ENCODE measurements at regions not wholly inside any gene's neighbourhood (a gene's known extent, or its start where the extent isn't known, plus 50 kb on each side); places are given as distances from the start of the nearest gene placed in this dataset.

DNA sequence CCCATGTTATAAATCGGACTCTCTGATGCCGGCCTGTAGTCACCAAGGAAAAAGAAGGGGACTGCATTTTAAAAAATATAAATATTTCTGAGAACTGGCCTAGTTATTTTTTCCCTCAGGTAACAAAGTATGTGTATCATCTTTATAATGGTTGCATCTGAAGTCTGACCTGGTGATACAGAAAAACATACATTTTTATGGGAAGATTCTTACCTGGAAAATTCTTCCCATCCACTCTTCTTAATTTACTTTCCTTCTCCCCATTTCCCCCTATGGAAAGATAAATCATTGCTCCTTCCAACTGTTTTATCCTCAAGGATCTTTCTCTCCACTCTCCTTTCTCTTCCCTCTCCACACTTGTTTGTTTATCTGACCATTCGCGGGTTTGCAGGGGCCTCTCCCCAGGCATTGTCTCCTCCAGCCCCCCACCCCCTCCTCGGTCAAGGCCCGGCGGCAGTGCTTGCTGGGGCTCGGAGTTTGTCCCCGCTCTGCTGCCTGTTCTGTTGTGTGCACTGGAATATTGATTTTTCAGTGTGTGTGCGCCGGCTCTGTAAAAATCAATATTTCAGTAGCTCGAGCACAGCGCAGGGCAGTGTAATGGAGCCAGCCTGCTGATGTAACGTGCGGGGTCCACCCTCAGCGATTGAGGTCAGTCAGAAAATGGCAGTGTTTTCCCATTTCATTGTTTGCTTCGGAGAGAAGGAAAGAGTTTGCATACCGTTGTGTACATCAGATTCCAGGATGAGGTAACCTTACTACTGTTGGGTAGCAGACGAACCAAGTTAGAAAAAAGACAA lies 199.5 kb upstream of the NFE2L3 start:
- Histone ChIP-seq H3K4me3 (ENCODE audit: low read depth, low read length) (no peak overlapping the region), H3K27ac (no peak overlapping the region), H3K4me1 (no peaks in the 10 kb centered on the region), H3K79me2 (no peaks in the 10 kb centered on the region), H3K9me3 (ENCODE audit: control insufficient read depth, low read length) (no peaks in the 10 kb centered on the region), H3K9ac (no peak overlapping the region), H3K27me3 (ENCODE audit: control insufficient read depth, insufficient read depth, low read length) (no peaks in the 10 kb centered on the region), H2AFZ (peak overlapping the region; percentile 99), H3K4me2 (ENCODE audit: low read length) (no peak overlapping the region), H3K36me3 (ENCODE audit: control insufficient read depth, insufficient read depth, low read length) (no peaks in the 10 kb centered on the region)
- TF ChIP-seq, protein P1, sequence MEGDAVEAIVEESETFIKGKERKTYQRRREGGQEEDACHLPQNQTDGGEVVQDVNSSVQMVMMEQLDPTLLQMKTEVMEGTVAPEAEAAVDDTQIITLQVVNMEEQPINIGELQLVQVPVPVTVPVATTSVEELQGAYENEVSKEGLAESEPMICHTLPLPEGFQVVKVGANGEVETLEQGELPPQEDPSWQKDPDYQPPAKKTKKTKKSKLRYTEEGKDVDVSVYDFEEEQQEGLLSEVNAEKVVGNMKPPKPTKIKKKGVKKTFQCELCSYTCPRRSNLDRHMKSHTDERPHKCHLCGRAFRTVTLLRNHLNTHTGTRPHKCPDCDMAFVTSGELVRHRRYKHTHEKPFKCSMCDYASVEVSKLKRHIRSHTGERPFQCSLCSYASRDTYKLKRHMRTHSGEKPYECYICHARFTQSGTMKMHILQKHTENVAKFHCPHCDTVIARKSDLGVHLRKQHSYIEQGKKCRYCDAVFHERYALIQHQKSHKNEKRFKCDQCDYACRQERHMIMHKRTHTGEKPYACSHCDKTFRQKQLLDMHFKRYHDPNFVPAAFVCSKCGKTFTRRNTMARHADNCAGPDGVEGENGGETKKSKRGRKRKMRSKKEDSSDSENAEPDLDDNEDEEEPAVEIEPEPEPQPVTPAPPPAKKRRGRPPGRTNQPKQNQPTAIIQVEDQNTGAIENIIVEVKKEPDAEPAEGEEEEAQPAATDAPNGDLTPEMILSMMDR (IDR thresholded peaks at IDR 0.05), result no peak

DNA sequence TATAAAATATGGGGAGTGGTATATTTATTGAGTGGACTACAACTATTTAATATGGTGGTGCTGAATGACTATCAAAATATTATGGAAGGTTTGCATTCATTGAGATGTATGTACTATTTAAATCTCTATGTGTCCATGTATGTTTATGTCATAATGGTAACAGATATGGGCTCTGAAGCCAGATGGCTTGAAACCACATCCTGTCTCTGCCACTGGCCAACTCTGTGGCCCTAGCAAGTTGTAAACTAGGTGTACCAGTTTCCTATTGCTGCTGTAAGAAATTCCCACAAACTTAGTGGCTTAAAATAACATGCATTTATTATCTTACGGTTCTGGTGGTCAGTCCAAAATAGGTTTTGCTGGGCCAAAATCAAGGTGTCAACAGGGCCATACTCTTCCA lies 198.1 kb upstream of the NFE2L3 start:
- Histone ChIP-seq H3K9me3 (ENCODE audit: control insufficient read depth, low read length) (no peaks in the 10 kb centered on the region), H3K79me2 (no peaks in the 10 kb centered on the region)
- TF ChIP-seq, protein P1 (IDR thresholded peaks at IDR 0.05), result no peak

DNA sequence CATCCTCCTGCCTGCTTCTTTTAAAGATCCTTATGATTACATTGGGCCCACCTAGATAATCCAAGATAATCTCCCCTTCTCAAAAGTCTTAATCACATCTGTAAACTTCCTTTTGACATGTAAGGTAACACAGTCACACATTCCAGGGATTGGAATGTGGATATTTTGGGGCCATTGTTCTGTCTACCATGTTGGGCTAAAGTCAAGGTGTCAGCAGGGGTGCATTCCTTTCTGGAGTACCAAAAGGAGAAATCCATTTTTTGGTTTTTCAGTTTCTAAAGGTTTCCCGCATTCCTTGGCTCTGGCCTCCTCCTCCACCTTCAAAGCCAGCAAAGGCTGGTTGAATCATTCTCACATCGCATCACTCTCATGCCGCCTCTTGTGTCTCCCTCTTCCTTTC lies 197.6 kb upstream of the NFE2L3 start:
- Histone ChIP-seq H3K4me1 (no peaks in the 10 kb centered on the region), H3K4me3 (ENCODE audit: low read depth, low read length) (no peak overlapping the region), H3K4me2 (ENCODE audit: low read length) (no peak overlapping the region), H3K27me3 (ENCODE audit: control insufficient read depth, insufficient read depth, low read length) (no peaks in the 10 kb centered on the region), H2AFZ (no peak overlapping the region), H3K9ac (no peak overlapping the region), H3K9me3 (ENCODE audit: control insufficient read depth, low read length) (no peaks in the 10 kb centered on the region), H3K36me3 (ENCODE audit: control insufficient read depth, insufficient read depth, low read length) (no peaks in the 10 kb centered on the region), H3K79me2 (no peaks in the 10 kb centered on the region), H3K27ac (no peak overlapping the region)
- TF ChIP-seq, protein P1 (IDR thresholded peaks at IDR 0.05), result no peak

More for the DNA sequence above, 198.1 kb upstream of the NFE2L3 start:
- Histone ChIP-seq H3K4me2 (ENCODE audit: low read length) (no peak overlapping the region), H3K9ac (no peak overlapping the region), H2AFZ (no peak overlapping the region), H3K36me3 (ENCODE audit: control insufficient read depth, insufficient read depth, low read length) (no peaks in the 10 kb centered on the region), H3K4me1 (no peaks in the 10 kb centered on the region), H3K27me3 (ENCODE audit: control insufficient read depth, insufficient read depth, low read length) (no peaks in the 10 kb centered on the region), H3K27ac (no peak overlapping the region), H3K4me3 (ENCODE audit: low read depth, low read length) (no peak overlapping the region)

DNA sequence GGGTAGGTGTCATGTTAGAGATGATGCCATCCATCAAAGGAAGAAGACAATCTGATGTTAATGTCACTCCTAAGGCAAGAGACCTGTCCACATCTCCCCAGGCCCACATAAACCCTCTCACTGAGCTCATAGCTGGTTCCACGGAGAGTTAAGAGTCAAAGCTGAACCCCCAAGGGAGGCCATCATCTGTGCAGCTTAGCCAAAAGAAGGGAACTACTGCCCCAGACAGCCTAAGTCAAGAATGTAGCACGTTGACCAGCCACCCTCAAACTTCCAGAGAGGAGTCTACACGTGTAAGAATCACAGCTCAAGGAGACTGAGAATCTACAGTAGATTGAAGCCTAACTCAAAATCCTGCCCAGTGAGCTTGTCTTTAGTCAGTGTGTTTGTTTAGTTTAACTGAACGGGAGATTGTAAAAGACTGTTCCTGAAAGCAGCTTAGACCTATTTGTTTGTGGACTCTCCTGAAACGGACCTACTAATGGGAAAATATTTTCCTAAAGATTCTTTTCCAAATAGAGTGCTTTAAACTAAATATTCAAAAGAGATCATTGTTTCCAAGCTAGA lies 192.7 kb upstream of the NFE2L3 start:
- no peaks in the 10 kb centered on the region for H3K9me3 ChIP-seq (ENCODE audit: control insufficient read depth, low read length)
- H3K27ac ChIP-seq, result no peak overlapping the region

More for the DNA sequence above, 192.7 kb upstream of the NFE2L3 start:
- Histone ChIP-seq H3K4me2 (ENCODE audit: low read length) (no peak overlapping the region), H3K9ac (no peak overlapping the region), H3K79me2 (no peaks in the 10 kb centered on the region), H2AFZ (peak overlapping the region; percentile 33), H3K4me1 (no peaks in the 10 kb centered on the region), H3K27me3 (ENCODE audit: control insufficient read depth, insufficient read depth, low read length) (no peaks in the 10 kb centered on the region), H3K36me3 (ENCODE audit: control insufficient read depth, insufficient read depth, low read length) (no peaks in the 10 kb centered on the region), H3K4me3 (ENCODE audit: low read depth, low read length) (no peak overlapping the region)
- TF ChIP-seq, protein P1 (IDR thresholded peaks at IDR 0.05), result no peak
